ENCODE measurements at regions not wholly inside any gene's neighbourhood (a gene's known extent, or its start where the extent isn't known, plus 50 kb on each side); places are given as distances from the start of the nearest gene placed in this dataset.

GRCh38 chr2:15783489-15783888 is 156.9 kb upstream of the MYCN start:
- TF ChIP-seq CTCF (IDR thresholded peaks at IDR 0.05 in 4 of 5, conservative IDR thresholded peaks at IDR 0.05 in 1 of 5) (no peak), POLR2A (IDR thresholded peaks at IDR 0.05) (no peak)
